Epidermal melanocyte (primary cell): ENCODE measurements at regions not wholly inside any gene's neighbourhood (a gene's known extent, or its start where the extent isn't known, plus 50 kb on each side); places are given as distances from the start of the nearest gene placed in this dataset.
"Not testable (repeated sequence)": the region's sequence is repeated elsewhere in the genome, so short reads cannot be mapped to it uniquely, and the experiment has no call there.

Experiments used
- DNase-seq: peaks from one replicate; pipeline ENCODE4 v3.0.0; 2011; ENCODE audit warnings: low spot score; ENCODE audit not compliant: insufficient read length

DNA sequence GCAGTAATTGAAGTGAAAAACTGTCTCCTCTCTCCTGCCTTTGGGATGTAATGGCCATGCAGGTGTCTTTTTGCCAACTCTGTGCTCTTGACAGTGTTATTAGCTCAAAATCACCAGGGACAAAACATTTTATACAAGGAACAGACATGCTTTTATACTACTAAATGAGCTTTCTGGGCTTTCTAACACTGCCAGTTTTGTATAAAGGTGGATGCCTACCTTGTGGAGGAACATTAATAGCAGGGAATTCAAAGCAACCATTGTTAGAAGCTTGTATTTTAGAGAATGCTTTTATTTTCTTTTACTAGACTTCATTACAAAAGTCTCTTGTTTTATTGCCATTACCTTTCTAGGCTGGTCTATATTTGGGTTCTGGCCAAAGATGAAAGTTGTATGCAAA is 54.7 kb upstream of the ARSJ start:
- DNase-seq, result no peak

DNA sequence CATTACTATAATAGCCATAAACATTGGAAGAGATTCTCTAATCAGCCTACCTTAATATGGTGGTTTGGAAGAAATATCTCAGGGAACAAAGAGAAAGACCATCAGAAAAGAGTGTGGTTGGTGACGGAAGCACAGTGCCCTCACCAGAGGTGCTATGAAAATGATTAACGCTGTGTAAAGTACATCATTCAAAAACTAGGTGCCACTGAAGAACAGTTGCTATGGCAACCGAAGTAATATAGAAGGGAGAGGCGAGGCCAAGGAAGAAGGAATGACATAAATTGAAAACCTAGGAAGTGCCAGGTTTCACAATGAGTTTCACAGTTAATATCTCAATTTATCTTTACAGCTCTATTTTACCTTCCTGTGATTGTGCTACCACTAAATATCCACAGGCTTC is 57.0 kb upstream of the ARSJ start:
- no peak for DNase-seq

DNA sequence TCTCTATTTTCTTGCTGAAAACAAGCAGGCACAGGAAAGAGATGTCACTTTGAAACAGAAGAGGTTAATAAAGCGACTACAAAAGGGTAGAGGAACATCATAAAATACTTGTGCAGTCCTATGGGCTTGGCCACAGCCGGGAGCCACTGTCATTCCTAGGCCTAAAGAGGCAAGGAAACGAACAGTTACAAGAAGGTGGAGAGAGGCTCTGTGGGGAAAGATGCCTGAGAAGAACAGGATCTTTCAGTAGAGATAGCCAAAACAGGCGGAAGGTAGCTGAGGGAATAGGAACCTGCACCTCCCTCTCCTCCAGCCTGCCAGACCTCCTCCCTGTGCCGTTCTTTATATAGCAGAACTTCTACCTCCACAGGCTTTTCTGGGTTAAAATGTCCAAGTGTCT is 57.4 kb upstream of the ARSJ start:
- DNase-seq, result no peak

- no peak for DNase-seq
Measured at GRCh38 chr4:114037988-114038387, 58.5 kb upstream of the ARSJ start.

GRCh38 chr4:114038762-114039387 is 59.4 kb upstream of the ARSJ start:
- DNase-seq, result no peak

DNA sequence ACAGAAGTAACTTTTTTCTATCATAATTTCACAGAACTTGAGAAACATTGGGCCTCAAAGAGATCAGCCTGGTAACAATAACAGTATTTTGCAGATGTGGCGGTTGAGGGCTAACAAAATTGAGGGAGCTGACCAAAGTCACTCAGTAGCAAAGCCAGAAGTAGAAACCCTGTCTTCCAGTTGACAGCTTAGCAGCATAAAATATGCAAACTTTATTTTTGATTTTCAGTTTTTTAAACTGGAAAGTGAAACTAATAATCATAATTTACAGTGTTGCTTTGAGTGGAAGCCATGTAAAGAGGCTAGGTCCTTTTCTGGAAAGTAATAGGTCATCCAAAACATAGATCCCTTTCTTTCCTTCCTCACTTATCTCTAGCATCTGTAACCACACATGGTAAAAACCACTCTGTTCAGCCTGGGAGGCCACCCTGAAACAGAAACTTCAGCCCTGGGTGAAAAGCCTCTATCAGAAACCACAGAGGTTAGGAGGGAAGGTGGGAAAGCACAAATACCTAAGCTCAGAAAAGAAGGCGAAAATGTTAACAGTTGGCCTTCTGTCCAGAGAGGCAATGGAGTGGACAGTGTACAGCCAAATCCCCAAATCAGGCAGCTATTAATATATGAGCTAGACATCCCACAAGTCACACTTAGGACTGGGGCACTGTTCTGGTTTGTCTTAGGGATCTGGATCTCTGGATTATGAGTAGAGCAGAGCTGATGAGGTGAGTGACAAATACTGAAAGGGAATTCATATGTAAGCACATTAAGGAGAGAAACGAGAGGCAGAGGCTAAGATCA is 61.1 kb upstream of the ARSJ start:
- DNase-seq, result no peak

DNA sequence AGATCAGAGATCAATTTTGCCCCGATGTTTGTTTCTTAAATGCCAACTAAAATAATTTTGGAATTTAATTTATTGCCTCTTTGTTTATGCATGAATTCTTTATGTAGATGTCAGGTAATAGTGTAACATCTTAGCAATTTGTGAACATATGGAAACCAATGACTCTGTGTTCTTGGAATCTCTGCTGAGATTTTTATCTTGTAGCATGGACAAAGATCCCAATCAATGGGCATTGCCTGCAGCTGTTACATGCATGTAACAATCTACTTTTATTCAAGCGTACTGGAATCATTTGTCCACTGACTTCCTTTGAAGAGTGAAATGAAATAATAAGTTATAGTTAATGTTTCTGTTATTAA is 61.6 kb upstream of the ARSJ start:
- DNase-seq, result no peak

GRCh38 chr4:114043116-114043515 is 63.7 kb upstream of the ARSJ start:
- no peak for DNase-seq

DNA sequence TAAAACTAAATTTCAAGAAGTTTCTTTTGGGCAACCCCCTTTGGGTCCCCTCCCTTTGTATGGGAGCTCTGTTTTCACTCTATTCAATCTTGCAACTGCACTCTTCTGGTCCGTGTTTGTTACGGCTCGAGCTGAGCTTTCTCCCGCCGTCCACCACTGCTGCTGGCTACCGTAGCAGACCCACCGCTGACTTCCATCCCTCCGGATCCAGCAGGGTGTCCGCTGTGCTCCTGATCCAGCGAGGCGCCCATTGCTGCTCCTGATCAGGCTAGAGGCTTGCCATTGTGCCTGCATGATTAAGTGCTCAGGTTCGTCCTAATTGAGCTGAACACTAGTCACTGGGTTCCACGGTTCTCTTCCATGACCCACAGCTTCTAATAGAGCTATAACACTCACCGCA is 64.9 kb upstream of the ARSJ start:
- DNase-seq, result not testable (repeated sequence)

- DNase-seq, result no peak
Measured at GRCh38 chr4:114046331-114046730, 66.9 kb upstream of the ARSJ start.

- DNase-seq, result not testable (repeated sequence)
Measured at GRCh38 chr4:114048154-114048553, 68.7 kb upstream of the ARSJ start.

DNA sequence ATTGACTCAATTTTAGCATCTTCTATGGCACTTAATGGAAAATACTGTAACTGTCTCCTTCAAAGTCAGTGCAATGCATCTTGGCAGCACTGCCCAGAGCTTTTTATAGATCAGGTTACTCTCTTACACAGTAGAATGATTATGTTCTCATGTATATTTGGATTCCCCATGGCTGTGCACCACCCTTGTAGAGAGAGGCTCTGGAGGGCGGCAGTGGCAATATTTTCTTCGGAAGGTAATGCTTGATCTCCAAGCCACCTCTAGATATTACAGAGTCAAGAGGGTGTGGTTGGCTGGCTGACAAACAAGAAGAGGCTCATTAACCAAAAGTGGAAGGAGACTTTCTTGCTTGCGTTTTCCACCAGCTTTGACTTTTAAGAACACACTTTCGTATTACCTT is 72.8 kb upstream of the ARSJ start:
- DNase-seq, result no peak

GRCh38 chr4:114056599-114056998 is 77.2 kb upstream of the ARSJ start:
- DNase-seq, result no peak

DNA sequence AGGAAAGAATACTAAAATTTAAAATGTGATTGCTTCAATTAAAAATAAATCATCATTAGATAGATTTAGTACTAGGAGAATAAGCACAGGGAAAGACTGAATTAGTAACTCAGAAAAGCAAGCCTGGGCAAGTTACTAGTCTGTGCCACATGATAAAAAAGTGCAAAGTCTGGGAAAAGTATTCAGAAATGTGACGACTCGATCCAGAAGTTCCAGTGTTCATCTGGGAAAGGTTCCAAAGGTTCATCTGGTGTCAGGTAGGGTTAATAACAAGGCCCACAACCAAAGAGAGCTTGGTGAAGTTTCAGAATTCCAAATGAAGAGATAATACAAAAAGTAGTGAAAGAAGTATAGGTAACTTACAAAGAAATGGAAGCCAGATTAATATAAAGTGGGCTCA is 78.3 kb upstream of the ARSJ start:
- no peak for DNase-seq

DNA sequence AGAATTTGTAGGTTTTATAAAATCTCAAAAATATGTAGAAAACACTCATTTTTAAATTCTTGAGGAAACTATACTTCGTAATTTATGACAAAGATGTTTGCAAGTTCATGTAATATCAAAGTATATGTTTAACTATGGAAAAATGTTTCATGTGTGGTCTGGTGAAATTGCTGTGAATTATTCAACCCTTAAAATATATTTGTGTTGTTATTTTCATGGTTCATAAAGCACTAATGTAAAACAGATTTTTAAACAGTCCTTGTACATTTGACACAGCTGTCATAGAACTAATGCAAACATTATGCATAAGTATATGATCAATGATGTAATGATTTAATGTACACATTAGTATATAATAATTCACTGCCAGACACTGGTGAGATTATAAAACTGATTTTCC is 83.1 kb upstream of the ARSJ start:
- DNase-seq, result no peak

DNA sequence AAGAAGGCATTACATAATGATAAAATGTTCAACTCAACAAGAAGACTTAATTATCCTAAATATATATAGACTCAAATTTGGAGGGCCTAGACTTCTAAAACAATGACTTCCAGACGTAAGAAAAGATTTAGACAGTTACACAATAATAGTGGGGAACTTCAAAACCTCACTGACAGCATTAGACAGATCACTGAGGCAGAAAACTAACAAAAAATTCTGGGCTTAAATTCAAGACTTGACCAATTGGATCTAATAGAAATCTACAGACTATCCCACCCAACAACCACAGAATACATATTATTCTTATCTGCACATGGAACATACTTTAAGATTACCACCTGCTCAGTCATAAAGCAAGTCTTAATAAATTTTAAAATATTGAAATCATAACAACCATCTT is 93.3 kb upstream of the ARSJ start:
- DNase-seq, result no peak

DNA sequence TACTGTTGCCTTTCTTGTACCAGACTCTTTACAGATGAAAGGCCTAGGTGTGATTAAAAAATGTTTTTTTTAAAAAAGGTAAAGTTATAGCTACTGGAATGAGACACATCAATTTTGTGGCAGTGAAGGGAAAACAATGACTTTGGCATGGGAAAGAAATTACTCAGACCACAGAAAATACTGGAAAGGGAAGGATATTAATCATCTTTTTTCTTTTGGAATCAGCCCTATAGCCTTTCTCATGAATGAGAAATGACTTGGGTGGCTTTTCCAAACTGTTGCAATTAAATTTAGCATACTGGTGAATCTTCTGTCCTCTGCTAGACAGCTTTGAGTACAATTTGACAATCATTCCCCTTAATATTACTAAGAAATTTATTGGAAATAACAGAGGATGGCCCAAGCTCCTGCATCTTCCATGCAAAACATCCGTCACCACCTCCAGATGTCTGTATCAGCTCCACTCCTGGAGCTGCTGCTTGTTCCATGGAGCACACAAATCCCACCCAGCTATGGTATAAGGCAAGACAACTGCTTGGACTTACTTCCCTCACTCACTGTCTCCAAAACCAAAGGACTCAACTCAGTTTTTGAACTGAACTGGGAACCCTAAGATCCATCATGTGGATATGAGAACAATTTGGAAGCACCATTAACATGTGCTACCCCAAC is 97.6 kb upstream of the ARSJ start:
- DNase-seq, result no peak

DNA sequence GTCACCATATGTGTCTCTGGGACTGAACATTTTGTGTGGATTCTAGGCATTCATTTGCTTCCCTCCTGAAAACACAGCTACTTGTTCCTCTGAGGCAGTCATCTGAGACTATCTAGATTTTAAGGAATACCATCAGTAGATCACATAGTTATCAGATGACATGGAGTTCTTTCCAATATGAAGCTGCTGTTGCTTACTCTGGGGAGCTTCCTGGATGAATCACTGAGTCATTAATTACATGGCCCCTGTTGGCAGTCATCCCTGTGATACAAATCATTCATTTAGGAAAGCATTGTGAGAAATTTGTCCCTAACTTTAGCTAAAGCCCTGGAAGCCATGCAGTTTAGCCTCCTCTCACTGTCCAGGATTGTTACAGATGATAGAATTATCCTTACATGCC is 98.2 kb upstream of the ARSJ start:
- DNase-seq, result no peak

GRCh38 chr4:114078636-114079035 is 99.2 kb upstream of the ARSJ start:
- no peak for DNase-seq

DNA sequence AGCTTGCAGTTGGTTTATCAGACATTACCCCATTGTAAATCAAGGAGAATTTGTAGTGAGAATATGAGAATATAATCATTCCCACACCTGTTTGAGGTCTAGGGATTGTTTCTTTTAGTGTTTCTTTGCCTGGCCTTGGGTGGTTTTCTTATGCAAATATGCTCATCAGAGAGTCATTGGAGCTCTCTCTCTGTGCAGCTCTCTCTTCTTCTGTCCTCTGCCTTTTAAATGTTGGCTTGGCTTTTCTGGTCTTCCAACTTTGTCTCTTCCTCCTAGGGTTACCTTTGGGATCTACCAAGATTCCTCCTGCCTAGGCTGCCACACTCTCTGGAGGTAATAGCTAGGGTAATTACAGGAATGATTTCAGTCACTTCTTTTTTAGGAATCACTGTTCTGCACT is 102.3 kb upstream of the ARSJ start:
- no peak for DNase-seq

DNA sequence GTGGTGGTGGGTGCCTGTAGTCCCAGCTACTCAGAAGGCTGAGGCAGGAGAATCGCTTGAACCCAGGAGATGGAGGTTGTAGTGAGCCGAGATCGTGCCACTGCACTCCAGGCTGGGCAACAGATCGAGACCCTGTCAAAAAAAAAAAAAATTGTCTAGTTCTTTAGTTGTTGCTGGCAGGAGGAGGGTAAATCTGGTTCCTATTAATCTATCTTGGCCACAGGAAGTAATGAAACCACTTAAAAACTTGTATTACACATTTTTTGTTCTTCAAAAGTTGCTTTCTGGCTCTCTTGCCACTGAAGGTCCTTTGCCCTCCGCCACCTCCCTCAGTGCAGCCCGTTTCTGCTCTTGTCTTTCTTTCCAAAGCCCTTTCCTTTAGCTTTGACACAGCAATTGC is 102.9 kb upstream of the ARSJ start:
- DNase-seq, result no peak

DNA sequence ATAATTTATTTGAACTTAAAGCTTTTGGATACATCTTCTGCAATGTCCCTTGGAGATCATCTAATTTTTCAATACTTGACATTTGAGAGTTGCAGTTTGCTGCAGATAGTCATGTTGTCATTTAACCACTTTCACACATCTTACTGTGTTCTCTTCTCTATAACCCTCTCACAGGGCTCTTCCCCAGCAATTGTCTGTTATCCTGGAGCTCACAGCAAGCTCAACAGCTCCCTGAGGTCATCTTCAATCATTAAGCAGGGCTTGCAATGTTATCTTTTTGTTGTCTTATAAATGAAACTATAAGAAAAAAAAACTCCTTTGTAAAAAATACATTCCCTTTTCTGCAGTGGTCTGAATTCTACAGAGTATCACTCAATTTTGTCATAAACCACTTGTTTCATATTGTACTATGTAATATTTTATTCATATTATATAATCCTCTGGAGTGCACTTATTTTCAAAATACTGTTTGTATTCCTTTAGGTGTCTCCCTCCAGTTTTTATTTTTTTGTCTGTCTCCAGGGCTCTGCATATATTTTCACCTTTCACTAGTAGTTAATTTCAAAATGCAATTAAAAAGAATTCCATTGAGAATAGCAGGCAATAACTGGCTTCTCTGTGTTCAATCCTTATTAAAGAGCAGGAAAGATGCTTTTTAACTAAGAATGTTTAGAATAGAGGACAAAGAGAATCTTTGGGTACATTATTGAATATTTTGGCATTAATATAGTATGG is 106.3 kb upstream of the ARSJ start:
- no peak for DNase-seq
